BJ (cell line): ENCODE measurements at regions not wholly inside any gene's neighbourhood (a gene's known extent, or its start where the extent isn't known, plus 50 kb on each side); places are given as distances from the start of the nearest gene placed in this dataset.

Experiments
- CTCF ChIA-PET: fragments of 350-600 bp; formaldehyde crosslinking; extraction: SDS; loops from one replicate; lab custom pipeline; 2021; ENCODE audit warnings: antibody characterized with exemption, inconsistent platforms; lab: Yijun Ruan, JAX
- POLR2A ChIA-PET: fragments of 300-600 bp; sonication (Branson Sonifier 250); formaldehyde crosslinking; extraction: SDS; loops from one replicate; lab custom pipeline; 2021; ENCODE audit warnings: antibody characterized with exemption; lab: Charles Lee
- DNase-seq: peaks from one replicate; pipeline ENCODE4 v3.0.0-alpha.2; 2011; ENCODE audit warnings: low read depth
- H3K27me3 ChIP-seq: 2 replicates; pipeline ENCODE4 v1.6.0; 2011; ENCODE audit warnings: low read length; ENCODE audit not compliant: control insufficient read depth, insufficient read depth
- H3K36me3 ChIP-seq: 2 replicates; pipeline ENCODE4 v1.5.1; 2011; ENCODE audit warnings: low read length; ENCODE audit not compliant: control insufficient read depth, insufficient read depth
- H3K4me3 ChIP-seq: 2 replicates; pipeline ENCODE4 v1.5.1; 2011; ENCODE audit warnings: low read depth, mild to moderate bottlenecking, control low read depth, low read length
- TF ChIP-seq, protein P1 (sequence below): IDR thresholded peaks from 2 replicates; pipeline ENCODE4 v1.5.1; 2011; ENCODE audit warnings: low read depth, mild to moderate bottlenecking, control low read depth, inconsistent platforms, low read length, moderate library complexity; ENCODE audit not compliant: insufficient read depth

DNA sequence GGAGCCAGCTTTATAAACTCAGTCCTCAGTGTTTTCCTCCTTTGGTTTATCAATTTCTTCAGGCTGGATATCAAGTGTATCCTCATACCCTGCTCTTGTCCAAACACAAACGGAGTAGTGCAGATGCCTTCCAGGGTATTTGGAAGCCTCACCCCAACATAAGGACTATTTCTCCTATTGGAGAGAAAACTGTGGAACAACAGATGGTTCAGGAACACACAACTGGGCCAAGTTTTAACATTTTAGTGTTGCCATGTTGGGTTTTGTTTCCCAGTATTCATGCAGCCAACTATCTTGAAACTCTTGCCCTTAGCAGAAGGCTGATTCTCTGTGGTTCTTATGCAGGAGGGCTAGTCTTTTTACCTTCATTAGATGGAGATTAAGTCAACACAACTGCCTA is 398.1 kb downstream of the GABRB3 start:
- ChIA-PET CTCF (interaction anchor here (1.2 kb wide), 1 partner anchor 13 kb away, joined by 3 read pairs; no protein-coding TSS in a partner anchor), POLR2A (no interaction called here)
- no peaks in the 10 kb centered on the region for H3K36me3 ChIP-seq
- DNase-seq: no peak
- no peak overlapping the region for H3K4me3 ChIP-seq
- TF ChIP-seq, protein P1, sequence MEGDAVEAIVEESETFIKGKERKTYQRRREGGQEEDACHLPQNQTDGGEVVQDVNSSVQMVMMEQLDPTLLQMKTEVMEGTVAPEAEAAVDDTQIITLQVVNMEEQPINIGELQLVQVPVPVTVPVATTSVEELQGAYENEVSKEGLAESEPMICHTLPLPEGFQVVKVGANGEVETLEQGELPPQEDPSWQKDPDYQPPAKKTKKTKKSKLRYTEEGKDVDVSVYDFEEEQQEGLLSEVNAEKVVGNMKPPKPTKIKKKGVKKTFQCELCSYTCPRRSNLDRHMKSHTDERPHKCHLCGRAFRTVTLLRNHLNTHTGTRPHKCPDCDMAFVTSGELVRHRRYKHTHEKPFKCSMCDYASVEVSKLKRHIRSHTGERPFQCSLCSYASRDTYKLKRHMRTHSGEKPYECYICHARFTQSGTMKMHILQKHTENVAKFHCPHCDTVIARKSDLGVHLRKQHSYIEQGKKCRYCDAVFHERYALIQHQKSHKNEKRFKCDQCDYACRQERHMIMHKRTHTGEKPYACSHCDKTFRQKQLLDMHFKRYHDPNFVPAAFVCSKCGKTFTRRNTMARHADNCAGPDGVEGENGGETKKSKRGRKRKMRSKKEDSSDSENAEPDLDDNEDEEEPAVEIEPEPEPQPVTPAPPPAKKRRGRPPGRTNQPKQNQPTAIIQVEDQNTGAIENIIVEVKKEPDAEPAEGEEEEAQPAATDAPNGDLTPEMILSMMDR: no peak
- no peaks in the 10 kb centered on the region for H3K27me3 ChIP-seq

DNA sequence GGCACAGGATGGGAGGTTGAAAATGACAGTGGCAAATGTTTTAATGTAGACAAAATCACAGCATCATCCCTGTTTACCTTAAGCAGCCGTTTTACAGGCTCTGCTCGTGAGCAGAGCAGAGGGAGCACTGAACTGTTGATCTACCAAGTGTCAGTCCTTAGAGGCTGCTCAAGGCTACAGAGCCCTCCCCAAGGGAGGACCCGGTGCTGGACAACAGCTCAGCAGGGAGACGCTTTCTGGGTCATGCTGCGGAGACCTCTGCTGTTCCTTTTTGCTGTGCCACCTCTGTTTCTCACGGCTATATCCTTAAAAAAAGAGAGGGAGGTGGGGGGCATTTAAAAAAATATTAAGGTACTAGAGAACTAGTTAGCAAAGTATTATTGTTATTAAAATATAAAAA is 400.2 kb downstream of the GABRB3 start:
- POLR2A ChIA-PET: no interaction called here
- TF ChIP-seq, protein P1: no peak
- H3K4me3 ChIP-seq: no peak overlapping the region
- DNase-seq: no peak
- CTCF ChIA-PET: no interaction called here
- H3K27me3 ChIP-seq: no peaks in the 10 kb centered on the region
- H3K36me3 ChIP-seq: no peaks in the 10 kb centered on the region

DNA sequence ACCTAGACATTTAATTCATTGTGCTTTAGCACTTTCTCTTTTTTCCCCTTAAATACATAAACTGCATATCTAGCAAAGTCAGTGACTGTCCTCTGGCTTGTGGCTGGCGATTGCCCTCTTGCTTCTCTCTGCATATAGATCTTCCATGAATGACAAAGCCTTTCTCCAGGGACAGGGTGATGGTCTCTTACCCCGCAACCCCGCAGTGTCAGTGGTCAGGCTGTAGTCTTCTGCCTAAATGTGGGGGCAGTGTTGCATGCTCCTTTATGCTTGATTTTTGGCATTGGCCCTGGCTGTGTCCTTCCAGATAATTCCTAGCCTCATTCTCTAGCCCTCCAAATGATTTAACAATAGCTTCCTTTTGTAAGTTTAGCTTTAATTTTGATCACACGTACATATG is 407.8 kb downstream of the GABRB3 start:
- H3K4me3 ChIP-seq: no peak overlapping the region
- no peaks in the 10 kb centered on the region for H3K36me3 ChIP-seq
- TF ChIP-seq, protein P1: no peak
- CTCF ChIA-PET: no interaction called here
- POLR2A ChIA-PET: no interaction called here
- DNase-seq: no peak
- H3K27me3 ChIP-seq: no peaks in the 10 kb centered on the region

GRCh38 chr15:26359855-26360254 is 413.0 kb downstream of the GABRB3 start:
- Histone ChIP-seq H3K4me3 (no peak overlapping the region), H3K36me3 (no peaks in the 10 kb centered on the region), H3K27me3 (no peaks in the 10 kb centered on the region)
- POLR2A ChIA-PET: no interaction called here
- CTCF ChIA-PET: no interaction called here
- no peak for DNase-seq
- TF ChIP-seq, protein P1: no peak

DNA sequence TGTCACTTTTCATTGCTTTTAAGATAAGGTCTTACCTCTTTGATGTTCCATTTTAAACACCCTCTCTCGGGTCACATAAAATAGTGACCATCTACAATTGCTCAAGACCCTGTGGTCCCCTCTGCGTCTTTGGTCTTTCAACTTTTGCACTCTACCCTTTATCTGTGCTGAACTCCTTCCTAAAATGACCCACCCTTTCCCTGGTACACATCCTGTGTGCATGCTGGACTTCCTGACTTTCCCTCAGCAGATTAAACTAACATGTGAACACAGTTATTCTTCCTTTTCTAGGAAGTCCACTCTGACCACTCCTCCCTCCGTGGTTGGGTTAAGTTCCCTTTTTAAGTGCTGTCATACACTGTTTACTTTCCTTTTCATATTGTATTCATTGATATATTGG is 414.2 kb downstream of the GABRB3 start:
- Histone ChIP-seq H3K4me3 (no peak overlapping the region), H3K27me3 (no peaks in the 10 kb centered on the region), H3K36me3 (no peaks in the 10 kb centered on the region)
- DNase-seq: no peak
- ChIA-PET CTCF (no interaction called here), POLR2A (no interaction called here)
- TF ChIP-seq, protein P1: no peak
